Caco-2 (cell line): ENCODE measurements at regions not wholly inside any gene's neighbourhood (a gene's known extent, or its start where the extent isn't known, plus 50 kb on each side); places are given as distances from the start of the nearest gene placed in this dataset.

Source experiments
- BruUV-seq: library from RNA; stranded (reverse); fragments of 400-500 nt; replicated peaks from 2 replicates; lab custom pipeline; 2021; lab: Mats Ljungman, UMichigan
- CTCF ChIA-PET: fragments of 300-600 bp; sonication (Branson Sonifier 250); formaldehyde crosslinking; loops from one replicate; lab custom pipeline; 2022; ENCODE audit warnings: antibody characterized with exemption; lab: Charles Lee
- POLR2A ChIA-PET: fragments of 300-600 bp; sonication (Branson Sonifier 250); formaldehyde crosslinking; loops from one replicate; lab custom pipeline; 2022; ENCODE audit warnings: antibody characterized with exemption; lab: Charles Lee
- DNase-seq, 2 experiments: peaks; one replicate each; pipeline versions ENCODE4 v3.0.0 to v3.0.0-alpha.2; 2020 to 2022
- H3K27me3 ChIP-seq: replicated peaks from 2 replicates; pipeline ENCODE4 v1.6.0; 2011; ENCODE audit warnings: low read length; ENCODE audit not compliant: control insufficient read depth, insufficient read depth
- H3K36me3 ChIP-seq: 2 replicates; pipeline ENCODE4 v1.5.1; 2011; ENCODE audit warnings: low read length; ENCODE audit not compliant: control insufficient read depth, insufficient read depth
- H3K4me1 ChIP-seq: fragments of 250-450 bp; sonication (Bioruptor Pico); 2 replicates; pipeline ENCODE4 v1.5.1; 2020; ENCODE audit warnings: mild to moderate bottlenecking
- H3K4me3 ChIP-seq: 2 replicates; pipeline ENCODE4 v1.5.1; 2011; ENCODE audit warnings: low read depth, mild to moderate bottlenecking, control low read depth, low read length
- H3K9me3 ChIP-seq: fragments of 250-450 bp; sonication (Bioruptor Pico); 2 replicates; pipeline ENCODE4 v1.5.1; 2020; ENCODE audit warnings: mild to moderate bottlenecking, moderate library complexity
- H3K27ac Mint-ChIP-seq: one replicate; pipeline ENCODE4 v1.8.0; 2022; ENCODE audit warnings: mixed read lengths; ENCODE audit not compliant: unreplicated experiment
- H3K27me3 Mint-ChIP-seq: one replicate; pipeline ENCODE4 v1.8.0; 2022; ENCODE audit warnings: mixed read lengths; ENCODE audit not compliant: insufficient read depth, unreplicated experiment
- H3K36me3 Mint-ChIP-seq: one replicate; pipeline ENCODE4 v1.8.0; 2022; ENCODE audit warnings: mild to moderate bottlenecking, mixed read lengths; ENCODE audit not compliant: insufficient read depth, unreplicated experiment
- H3K4me1 Mint-ChIP-seq: one replicate; pipeline ENCODE4 v1.8.0; 2022; ENCODE audit warnings: low read depth, mixed read lengths; ENCODE audit not compliant: unreplicated experiment
- H3K4me3 Mint-ChIP-seq: one replicate; pipeline ENCODE4 v1.8.0; 2022; ENCODE audit warnings: mild to moderate bottlenecking, moderate library complexity, mixed read lengths; ENCODE audit not compliant: unreplicated experiment
- H3K9me3 Mint-ChIP-seq: one replicate; pipeline ENCODE4 v1.8.0; 2022; ENCODE audit warnings: mixed read lengths; ENCODE audit not compliant: unreplicated experiment
- CTCF ChIP-seq, 2 experiments: fragments of 200-600 bp in 1 of 2; IDR thresholded peaks; 1 replicate in 1 of 2; 2 replicates in 1 of 2; pipeline versions ENCODE4 v1.5.1 to v1.8.0; 2011 to 2022; ENCODE audit warnings: antibody characterized with exemption in 1 of 2, control low read depth in 1 of 2, inconsistent platforms in 1 of 2, low read depth in 1 of 2, low read length in 1 of 2, mild to moderate bottlenecking in 1 of 2, moderate library complexity in 1 of 2; ENCODE audit not compliant: insufficient read depth in 1 of 2, severe bottlenecking in 1 of 2, unreplicated experiment in 1 of 2
- intact Hi-C: fragments of 100-400 bp; cut with micrococcal nuclease; formaldehyde crosslinking; loops from one replicate; pipeline ENCODE4 v1.10.0; 2022; ENCODE audit not compliant: unreplicated experiment

- no peaks in the 10 kb centered on the region for H3K4me1 Mint-ChIP-seq
- BruUV-seq = no TSS peak
Observed at GRCh38 chr5:73355108-73355507, 93.5 kb downstream of the FOXD1 start.

GRCh38 chr5:73354406-73354805 lies 94.2 kb downstream of the FOXD1 start:
- no TSS peak for BruUV-seq
- intact Hi-C loops = no loop called here
- Mint-ChIP-seq H3K4me3 (no peak overlapping the region), H3K4me1 (no peaks in the 10 kb centered on the region), H3K36me3 (no peaks in the 10 kb centered on the region), H3K9me3 (no peaks in the 10 kb centered on the region), H3K27me3 (peaks cover 15% of the 10 kb centered on the region), H3K27ac (no peak overlapping the region)
- H3K9me3 ChIP-seq = 0 out of 2 replicates have a peak, but pooled peaks cover 2% of the 10 kb centered on the region
- TF ChIP-seq CTCF (IDR thresholded peaks at IDR 0.05; ENCODE audit: insufficient read depth in 1 of 2, low read depth in 1 of 2, low read length in 1 of 2, severe bottlenecking in 1 of 2, unreplicated experiment in 1 of 2) = no peak
- no peak overlapping the region for H3K4me3 ChIP-seq
- no peak for DNase-seq
- ChIA-PET CTCF (no interaction called here), POLR2A (no interaction called here)
- H3K36me3 ChIP-seq = no peaks in the 10 kb centered on the region
- no peaks in the 10 kb centered on the region; the same call in 1 of the 2 replicates for H3K27me3 ChIP-seq
- no peaks in the 10 kb centered on the region for H3K4me1 ChIP-seq

More at GRCh38 chr5:73355108-73355507, 93.5 kb downstream of the FOXD1 start:
- 0 out of 2 replicates have a peak, but pooled peaks cover 2% of the 10 kb centered on the region for H3K9me3 ChIP-seq
- ChIA-PET CTCF (no interaction called here), POLR2A (no interaction called here)
- no peak overlapping the region for H3K4me3 ChIP-seq
- Mint-ChIP-seq H3K9me3 (no peaks in the 10 kb centered on the region), H3K27ac (no peak overlapping the region), H3K36me3 (no peaks in the 10 kb centered on the region), H3K4me3 (no peak overlapping the region), H3K27me3 (peaks cover 17% of the 10 kb centered on the region)
- DNase-seq = no peak
- H3K36me3 ChIP-seq = no peaks in the 10 kb centered on the region
- no peaks in the 10 kb centered on the region for H3K4me1 ChIP-seq
- intact Hi-C loops = no loop called here
- no peak for TF ChIP-seq CTCF (IDR thresholded peaks at IDR 0.05; ENCODE audit: insufficient read depth in 1 of 2, low read depth in 1 of 2, low read length in 1 of 2, severe bottlenecking in 1 of 2, unreplicated experiment in 1 of 2)
- no peaks in the 10 kb centered on the region; the same call in 1 of the 2 replicates for H3K27me3 ChIP-seq

- no peak for TF ChIP-seq CTCF (IDR thresholded peaks at IDR 0.05; ENCODE audit: insufficient read depth in 1 of 2, low read depth in 1 of 2, low read length in 1 of 2, severe bottlenecking in 1 of 2, unreplicated experiment in 1 of 2)
- H3K9me3 Mint-ChIP-seq = peaks cover 4% of the 10 kb centered on the region
- no peaks in the 10 kb centered on the region; the same call in 1 of the 2 replicates for H3K27me3 ChIP-seq
- H3K4me1 ChIP-seq = no peaks in the 10 kb centered on the region
- H3K27me3 Mint-ChIP-seq = peaks cover 9% of the 10 kb centered on the region
- no peak overlapping the region for H3K4me3 ChIP-seq
- no peak overlapping the region for H3K4me3 Mint-ChIP-seq
- no peaks in the 10 kb centered on the region for H3K36me3 Mint-ChIP-seq
- intact Hi-C loops = no loop called here
- H3K36me3 ChIP-seq = no peaks in the 10 kb centered on the region
- BruUV-seq = no TSS peak
- ChIA-PET POLR2A (no interaction called here), CTCF (no interaction called here)
- H3K4me1 Mint-ChIP-seq = no peaks in the 10 kb centered on the region
- DNase-seq = no peak
- 0 out of 2 replicates have a peak, but pooled peaks cover 2% of the 10 kb centered on the region for H3K9me3 ChIP-seq
- H3K27ac Mint-ChIP-seq = no peak overlapping the region
Observed at GRCh38 chr5:73352649-73353230, 95.8 kb downstream of the FOXD1 start.
